Activated CD4-positive, alpha-beta T cell treated with anti-CD3 and anti-CD28 coated beads for 36 hours (primary cell): ENCODE measurements at regions not wholly inside any gene's neighbourhood (a gene's known extent, or its start where the extent isn't known, plus 50 kb on each side); places are given as distances from the start of the nearest gene placed in this dataset.
A peak's percentile ranks its signal among the peaks of the same experiment; 100 is the strongest.

Experiments used
- ATAC-seq: fragments of 200-7000 bp; cut with Tn5 transposase; one replicate; pipeline ENCODE4 v1.10.0; 2021; ENCODE audit warnings: mild to moderate bottlenecking, moderate library complexity
- CTCF ChIA-PET: fragments of 350-600 bp; sonication (Branson Sonifier 250); formaldehyde crosslinking; loops from one replicate; lab custom pipeline; 2021; ENCODE audit warnings: antibody characterized with exemption; lab: Charles Lee
- POLR2A ChIA-PET: fragments of 350-600 bp; sonication (Branson Sonifier 250); formaldehyde crosslinking; loops from one replicate; lab custom pipeline; 2021; ENCODE audit warnings: antibody characterized with exemption, inconsistent platforms; lab: Charles Lee
- DNase-seq: peaks from one replicate; pipeline ENCODE4 v3.0.0-alpha.2; 2020
- H3K27ac Mint-ChIP-seq: one replicate; pipeline ENCODE4 v1.8.0; 2021; ENCODE audit warnings: mixed read lengths
- H3K27me3 Mint-ChIP-seq: one replicate; pipeline ENCODE4 v1.8.0; 2021; ENCODE audit warnings: mixed read lengths
- H3K36me3 Mint-ChIP-seq: one replicate; pipeline ENCODE4 v1.8.0; 2021; ENCODE audit warnings: low read depth, mixed read lengths
- H3K4me1 Mint-ChIP-seq: one replicate; pipeline ENCODE4 v1.8.0; 2021; ENCODE audit warnings: mixed read lengths
- H3K4me3 Mint-ChIP-seq: one replicate; pipeline ENCODE4 v1.8.0; 2021; ENCODE audit warnings: mild to moderate bottlenecking, moderate library complexity, mixed read lengths
- H3K9me3 Mint-ChIP-seq: one replicate; pipeline ENCODE4 v1.8.0; 2021; ENCODE audit warnings: low read depth, mixed read lengths
- intact Hi-C, 2 experiments: fragments of 100-400 bp; cut with DNase I in 1 of 2; cut with micrococcal nuclease in 1 of 2; formaldehyde crosslinking; loops; one replicate each; pipeline versions ENCODE4 v1.14.2 to v1.15.1; 2022 to 2024; cut with DNase I, micrococcal nuclease

DNA sequence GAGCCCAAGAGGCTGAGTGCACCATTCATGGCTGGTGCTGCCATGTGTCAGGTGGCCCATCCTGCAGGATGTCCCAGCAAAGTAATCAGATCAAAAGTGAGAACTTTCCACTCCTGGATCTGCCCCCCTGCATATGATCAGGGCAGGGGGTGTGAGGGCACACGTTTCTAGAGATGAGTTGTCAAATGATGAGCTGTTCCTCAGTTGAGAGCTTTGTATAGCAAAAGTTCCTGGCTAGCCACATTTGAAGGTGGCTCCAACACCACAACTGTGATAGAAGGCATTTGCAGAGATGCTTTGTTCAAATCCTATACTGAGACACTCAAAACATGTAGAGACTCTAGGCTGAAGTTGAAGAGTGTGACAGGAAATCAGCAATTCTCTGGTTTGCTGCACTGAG lies 501.8 kb downstream of the BCOR start:
- intact Hi-C loops = no loop called here
- Mint-ChIP-seq H3K27me3 (no peaks in the 10 kb centered on the region), H3K4me1 (peaks cover 11% of the 10 kb centered on the region), H3K36me3 (no peaks in the 10 kb centered on the region), H3K4me3 (no peak overlapping the region), H3K9me3 (no peaks in the 10 kb centered on the region), H3K27ac (no peak overlapping the region)
- DNase-seq = peak; percentile 30
- POLR2A ChIA-PET = no interaction called here
- ATAC-seq = peak; percentile 78
- CTCF ChIA-PET = interaction anchor here (0.6 kb wide), 1 partner anchor 223 kb away, joined by 3 read pairs; no protein-coding TSS in a partner anchor

DNA sequence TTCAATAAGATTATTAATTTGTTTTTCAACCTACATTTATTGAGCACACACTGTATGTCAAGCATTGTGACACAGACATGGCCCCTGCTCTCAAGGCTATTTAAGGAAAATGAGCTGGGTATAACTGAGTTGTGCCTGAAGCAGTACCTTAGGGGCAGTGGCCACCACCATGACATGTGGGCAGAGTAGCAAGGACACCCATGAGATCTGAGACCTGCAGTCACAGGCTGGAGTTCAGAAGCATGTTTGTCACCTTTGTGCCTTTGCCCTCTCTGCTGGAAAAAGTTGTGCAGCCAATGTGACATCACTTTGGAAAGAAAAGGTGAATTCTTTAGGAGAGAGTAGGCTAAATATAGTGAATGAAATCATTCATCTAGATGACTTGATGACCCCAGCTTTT lies 501.3 kb downstream of the BCOR start:
- ChIA-PET POLR2A (no interaction called here), CTCF (no interaction called here)
- H3K4me3 Mint-ChIP-seq = no peak overlapping the region
- H3K27me3 Mint-ChIP-seq = no peaks in the 10 kb centered on the region
- H3K27ac Mint-ChIP-seq = no peak overlapping the region
- no peak for DNase-seq
- peaks cover 11% of the 10 kb centered on the region for H3K4me1 Mint-ChIP-seq
- H3K9me3 Mint-ChIP-seq = no peaks in the 10 kb centered on the region
- no peaks in the 10 kb centered on the region for H3K36me3 Mint-ChIP-seq
- intact Hi-C loops = no loop called here
- ATAC-seq = peak; percentile 26

DNA sequence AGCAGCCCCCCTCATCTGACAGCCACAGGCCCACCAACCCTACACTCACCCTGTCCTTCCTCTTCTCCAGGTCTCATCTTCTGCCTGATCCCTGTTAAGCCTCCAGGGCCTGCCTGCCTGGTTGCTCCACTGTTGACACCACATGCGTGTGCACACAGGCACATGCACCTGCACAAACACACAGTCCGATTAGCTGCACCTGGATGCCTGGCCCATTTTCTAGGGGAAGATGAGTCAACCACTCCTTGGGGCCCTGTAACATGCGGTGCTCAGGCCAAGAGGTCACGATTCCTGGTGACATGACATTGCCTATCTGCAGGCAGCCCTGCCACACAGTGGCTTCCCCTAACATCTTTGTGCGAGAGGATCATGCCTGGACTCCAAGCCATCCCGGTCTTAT lies 498.4 kb downstream of the BCOR start:
- Mint-ChIP-seq H3K9me3 (no peaks in the 10 kb centered on the region), H3K36me3 (no peaks in the 10 kb centered on the region), H3K4me3 (no peak overlapping the region), H3K27ac (no peak overlapping the region), H3K4me1 (peaks cover 11% of the 10 kb centered on the region), H3K27me3 (peaks cover 4% of the 10 kb centered on the region)
- intact Hi-C loops = no loop called here
- ATAC-seq (no peak), DNase-seq (no peak)
- POLR2A ChIA-PET = no interaction called here
- CTCF ChIA-PET = no interaction called here

DNA sequence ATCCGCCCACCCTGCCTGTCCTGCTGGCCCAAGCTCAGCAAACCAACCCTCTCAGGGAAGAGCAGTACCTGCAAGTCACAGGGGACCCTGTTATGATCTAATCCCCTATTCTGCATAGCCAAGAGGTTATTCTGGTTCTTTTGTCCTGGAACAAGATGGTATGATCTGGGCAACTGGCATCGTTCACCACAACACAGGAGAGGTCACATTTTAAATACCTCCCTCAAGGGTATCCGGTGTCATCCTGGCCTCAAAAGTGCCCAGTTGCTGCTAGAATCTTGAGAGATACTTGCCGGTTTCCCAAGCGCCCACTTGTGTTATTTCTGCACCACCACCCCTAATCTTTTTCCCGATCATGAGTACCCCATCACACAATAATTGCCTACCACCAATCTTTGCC lies 497.5 kb downstream of the BCOR start:
- no peak for ATAC-seq
- no peaks in the 10 kb centered on the region for H3K36me3 Mint-ChIP-seq
- no peaks in the 10 kb centered on the region for H3K9me3 Mint-ChIP-seq
- CTCF ChIA-PET = no interaction called here
- no peak for DNase-seq
- intact Hi-C loops = no loop called here
- H3K4me1 Mint-ChIP-seq = peaks cover 11% of the 10 kb centered on the region
- H3K4me3 Mint-ChIP-seq = no peak overlapping the region
- H3K27me3 Mint-ChIP-seq = peaks cover 5% of the 10 kb centered on the region
- POLR2A ChIA-PET = no interaction called here
- no peak overlapping the region for H3K27ac Mint-ChIP-seq

DNA sequence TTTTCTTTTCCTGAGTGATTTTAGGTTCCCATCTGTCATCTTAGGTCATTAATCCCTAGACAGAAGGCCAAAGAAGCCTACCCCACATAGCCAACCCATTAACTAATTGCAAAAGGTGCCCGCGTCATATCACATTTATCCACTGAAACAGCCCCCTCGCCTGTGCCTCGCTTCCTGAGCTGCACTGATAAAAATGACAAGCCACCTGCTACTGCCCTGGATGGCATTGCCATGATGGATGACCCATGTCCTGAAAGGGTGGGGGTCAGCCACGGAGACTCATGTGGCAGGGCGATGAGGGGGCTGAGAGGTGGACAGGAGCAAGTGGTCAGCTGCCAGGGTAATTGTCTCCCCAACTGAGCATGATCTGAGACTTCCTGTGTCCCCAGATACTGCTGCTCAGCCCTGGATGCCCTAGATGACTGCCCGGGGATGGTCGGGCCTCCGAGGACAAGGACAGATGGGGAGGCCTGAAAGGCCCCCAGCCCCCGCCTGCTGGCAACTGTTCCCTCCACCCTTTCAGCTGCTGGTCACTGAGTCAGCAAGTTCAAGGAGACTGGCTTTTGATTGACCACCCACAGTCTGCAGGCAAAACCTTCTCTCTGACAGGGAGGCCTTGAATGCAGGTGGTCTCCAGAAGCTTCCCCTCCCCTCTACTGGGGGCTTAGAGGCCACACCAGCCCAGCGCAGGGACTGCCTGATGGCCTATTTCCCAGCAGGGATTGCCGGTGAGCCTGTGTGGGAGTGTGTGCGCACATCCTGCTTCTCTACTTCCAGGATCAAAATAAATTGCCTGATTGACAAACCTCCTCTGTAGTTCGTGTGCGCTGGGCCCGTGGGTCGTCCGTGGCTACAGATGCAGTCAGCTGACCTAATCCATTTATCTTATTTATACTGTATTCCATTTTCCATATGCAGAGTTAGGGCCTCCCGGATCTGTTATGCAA lies 496.3 kb downstream of the BCOR start:
- Mint-ChIP-seq H3K9me3 (no peaks in the 10 kb centered on the region), H3K4me3 (no peak overlapping the region), H3K36me3 (no peaks in the 10 kb centered on the region), H3K4me1 (peaks cover under 1% of the 10 kb centered on the region), H3K27ac (no peak overlapping the region), H3K27me3 (peaks cover 5% of the 10 kb centered on the region)
- intact Hi-C loops = no loop called here
- DNase-seq = no peak
- POLR2A ChIA-PET = no interaction called here
- CTCF ChIA-PET = no interaction called here
- ATAC-seq = no peak

DNA sequence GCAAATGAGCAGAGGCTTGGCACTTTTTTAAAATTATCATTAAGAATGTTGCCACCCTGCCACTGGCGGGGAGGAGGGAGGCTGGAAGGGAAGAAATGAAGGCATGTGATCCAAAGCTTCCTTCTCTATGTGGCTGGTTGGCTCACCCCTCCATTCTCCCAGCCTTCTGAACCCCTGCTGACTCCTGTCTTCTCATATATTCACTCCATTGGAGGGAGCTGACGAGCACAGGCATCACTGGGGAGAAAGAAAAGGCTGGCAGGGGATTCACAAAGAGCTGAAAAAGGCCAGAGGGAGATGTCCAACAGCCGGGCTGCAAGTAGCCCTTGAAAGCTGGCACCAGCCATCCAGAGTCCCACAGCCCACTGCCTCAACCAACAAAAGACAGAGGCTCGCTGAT lies 495.6 kb downstream of the BCOR start:
- Mint-ChIP-seq H3K36me3 (no peaks in the 10 kb centered on the region), H3K4me3 (no peak overlapping the region), H3K27me3 (peaks cover 5% of the 10 kb centered on the region), H3K27ac (no peak overlapping the region), H3K9me3 (no peaks in the 10 kb centered on the region), H3K4me1 (no peaks in the 10 kb centered on the region)
- POLR2A ChIA-PET = no interaction called here
- ATAC-seq (no peak), DNase-seq (no peak)
- intact Hi-C loops = no loop called here
- CTCF ChIA-PET = no interaction called here

DNA sequence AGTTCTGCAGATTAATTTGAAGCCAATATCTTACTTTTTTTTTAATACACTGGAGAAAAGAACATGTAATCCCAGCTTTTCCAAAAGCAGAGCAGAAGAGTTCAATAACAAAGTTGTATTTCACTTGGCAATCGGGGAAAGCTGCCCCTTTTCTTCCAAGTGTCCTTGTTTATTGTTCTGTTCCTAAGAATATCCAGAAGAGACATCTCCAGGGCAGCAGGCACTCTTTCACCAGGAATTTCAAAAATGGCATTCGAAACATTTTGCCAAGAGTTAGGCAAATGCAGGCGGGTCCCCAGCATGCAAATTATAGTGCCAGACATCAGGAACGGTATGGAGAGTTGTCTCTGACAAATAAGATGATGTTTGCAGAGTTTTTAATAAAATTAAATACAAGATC lies 494.5 kb downstream of the BCOR start:
- ATAC-seq (no peak), DNase-seq (no peak)
- Mint-ChIP-seq H3K27me3 (peaks cover 5% of the 10 kb centered on the region), H3K4me3 (no peak overlapping the region), H3K4me1 (no peaks in the 10 kb centered on the region), H3K27ac (no peak overlapping the region), H3K36me3 (no peaks in the 10 kb centered on the region), H3K9me3 (no peaks in the 10 kb centered on the region)
- ChIA-PET POLR2A (no interaction called here), CTCF (no interaction called here)
- intact Hi-C loops = no loop called here

DNA sequence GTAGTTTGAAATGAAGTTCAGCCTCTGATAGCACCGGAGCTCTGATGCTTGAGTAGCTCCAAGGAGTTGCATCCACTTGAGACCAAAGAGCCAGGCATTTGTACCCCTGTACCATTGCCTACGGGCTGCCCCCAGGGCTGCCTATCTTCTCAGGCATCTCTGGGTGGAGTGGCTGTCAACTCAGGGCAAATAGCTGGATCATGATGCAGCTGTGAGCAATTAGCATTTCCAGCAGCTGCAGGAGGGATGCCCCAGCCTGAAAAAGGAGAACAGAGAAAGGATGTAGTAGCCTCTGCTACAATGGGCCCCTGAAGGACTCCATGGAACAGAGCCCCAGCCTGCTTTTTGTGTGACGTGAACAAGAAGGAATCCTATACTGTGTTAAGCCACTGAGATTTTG lies 492.6 kb downstream of the BCOR start:
- POLR2A ChIA-PET = no interaction called here
- CTCF ChIA-PET = no interaction called here
- intact Hi-C loops = no loop called here
- no peak for ATAC-seq
- no peaks in the 10 kb centered on the region for H3K4me1 Mint-ChIP-seq
- H3K27ac Mint-ChIP-seq = no peak overlapping the region
- no peaks in the 10 kb centered on the region for H3K36me3 Mint-ChIP-seq
- H3K27me3 Mint-ChIP-seq = peaks cover 5% of the 10 kb centered on the region
- H3K9me3 Mint-ChIP-seq = no peaks in the 10 kb centered on the region
- no peak for DNase-seq
- H3K4me3 Mint-ChIP-seq = no peak overlapping the region

DNA sequence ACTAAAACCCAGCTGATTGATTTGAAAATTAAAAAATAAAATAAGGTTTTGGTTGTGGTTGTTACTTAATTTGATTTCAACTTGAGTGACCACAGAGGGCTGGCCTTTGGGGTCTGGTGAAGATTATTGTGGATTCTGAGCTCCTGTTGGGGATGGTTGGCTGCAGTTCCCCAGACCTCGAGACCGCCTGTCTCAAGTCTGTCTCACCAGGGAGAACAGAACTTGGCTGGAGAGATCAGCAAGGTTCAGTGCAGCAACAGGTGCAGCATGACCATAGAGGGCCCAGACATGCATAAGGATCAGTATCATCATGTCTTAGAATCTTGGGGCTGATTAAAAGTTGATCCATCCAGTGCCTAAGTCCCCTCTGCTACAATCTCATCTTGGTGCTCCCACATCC lies 491.9 kb downstream of the BCOR start:
- ChIA-PET POLR2A (no interaction called here), CTCF (no interaction called here)
- Mint-ChIP-seq H3K4me1 (no peaks in the 10 kb centered on the region), H3K36me3 (no peaks in the 10 kb centered on the region), H3K27ac (no peak overlapping the region), H3K4me3 (no peak overlapping the region), H3K9me3 (no peaks in the 10 kb centered on the region), H3K27me3 (peaks cover 5% of the 10 kb centered on the region)
- DNase-seq (no peak), ATAC-seq (no peak)
- intact Hi-C loops = no loop called here

DNA sequence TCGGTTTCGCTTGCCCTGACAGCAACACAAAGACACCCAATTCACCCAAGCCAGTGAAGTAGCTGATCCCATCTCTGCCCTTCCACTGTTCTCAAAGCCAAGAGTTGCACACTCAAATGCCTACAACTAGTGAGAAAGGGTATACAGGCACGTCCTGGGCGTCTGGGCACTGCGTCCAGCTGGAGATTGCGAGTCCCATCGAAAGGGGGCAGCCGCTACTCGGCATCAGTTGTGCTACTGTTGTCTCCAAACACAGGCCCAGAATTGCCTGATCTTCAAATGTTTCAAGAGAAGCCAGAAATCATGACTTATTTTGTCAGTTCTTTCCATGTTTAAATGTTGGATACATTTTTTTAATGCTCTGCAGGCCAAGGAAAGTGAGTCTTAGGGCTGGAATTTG lies 487.8 kb downstream of the BCOR start:
- Mint-ChIP-seq H3K27ac (no peak overlapping the region), H3K27me3 (no peaks in the 10 kb centered on the region), H3K36me3 (no peaks in the 10 kb centered on the region), H3K4me3 (no peak overlapping the region), H3K9me3 (no peaks in the 10 kb centered on the region), H3K4me1 (peaks cover 16% of the 10 kb centered on the region)
- ChIA-PET POLR2A (no interaction called here), CTCF (no interaction called here)
- intact Hi-C loops = loop anchor here (5.0 to 10.0 kb wide), 3 partner anchors 245 to 348 kb away; no protein-coding TSS in a partner anchor
- DNase-seq (no peak), ATAC-seq (no peak)

DNA sequence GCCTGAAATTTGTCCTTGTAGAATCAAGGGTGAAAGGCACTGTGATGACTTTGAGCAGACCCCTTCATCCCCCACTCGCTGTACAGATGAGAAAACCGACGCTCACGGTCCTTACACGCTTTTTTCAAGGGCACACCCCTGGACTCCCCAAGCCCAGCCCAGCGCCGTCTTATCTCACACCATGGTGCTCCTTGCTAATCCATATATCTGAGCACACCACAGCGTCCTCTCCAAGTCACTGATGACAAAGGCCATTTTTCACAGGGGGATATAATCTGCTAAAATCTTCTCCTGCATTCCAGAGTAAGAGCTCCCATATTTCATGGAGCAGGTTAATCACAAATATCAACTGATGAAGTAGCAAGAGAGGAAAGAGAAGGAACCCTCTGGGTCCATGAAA lies 486.3 kb downstream of the BCOR start:
- ChIA-PET POLR2A (no interaction called here), CTCF (interaction anchor here (0.6 kb wide), 1 partner anchor 563 kb away, joined by 5 read pairs; no protein-coding TSS in a partner anchor)
- Mint-ChIP-seq H3K27ac (no peak overlapping the region), H3K36me3 (peaks cover 1% of the 10 kb centered on the region), H3K27me3 (no peaks in the 10 kb centered on the region), H3K4me3 (no peak overlapping the region), H3K4me1 (peaks cover 26% of the 10 kb centered on the region), H3K9me3 (no peaks in the 10 kb centered on the region)
- no peak for DNase-seq
- no peak for ATAC-seq
- intact Hi-C loops = loop anchor here (5.0 to 10.0 kb wide), 3 partner anchors 243 to 349 kb away; no protein-coding TSS in a partner anchor

DNA sequence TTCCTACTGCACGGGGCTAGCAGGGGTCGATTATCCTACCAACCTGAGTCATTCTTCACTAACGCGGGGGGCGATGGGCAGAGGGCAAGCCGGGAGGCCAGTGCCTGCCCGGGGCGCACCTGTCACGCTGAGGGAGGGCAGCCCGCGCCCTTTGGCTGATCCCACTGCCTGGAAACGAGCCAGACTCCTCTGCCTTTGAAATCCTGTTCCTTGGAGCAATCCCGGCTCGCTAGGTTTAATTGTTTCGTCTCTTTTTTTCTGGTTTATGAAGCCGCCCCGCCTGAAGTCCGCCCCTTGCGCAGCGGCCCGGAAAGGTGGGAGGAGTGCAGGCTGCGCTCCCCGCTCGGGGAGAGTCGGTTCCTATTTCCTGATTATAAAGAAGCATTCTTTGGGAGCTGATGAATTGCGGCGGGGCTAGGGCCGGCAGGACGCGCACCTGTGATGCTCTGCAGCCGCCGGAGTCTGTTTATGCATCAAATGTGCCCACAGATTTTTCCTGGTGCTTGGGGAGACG lies 484.2 kb downstream of the BCOR start:
- POLR2A ChIA-PET = interaction anchor here (0.6 to 0.8 kb wide), 2 partner anchors 271 to 854 kb away, joined by 3 to 6 read pairs; no protein-coding TSS in a partner anchor
- DNase-seq (peak; percentile 47), ATAC-seq (peak; percentile 30)
- Mint-ChIP-seq H3K36me3 (peaks cover 1% of the 10 kb centered on the region), H3K9me3 (peaks cover 6% of the 10 kb centered on the region), H3K27ac (peak overlapping the region; percentile 89), H3K4me1 (peaks cover 33% of the 10 kb centered on the region), H3K27me3 (no peaks in the 10 kb centered on the region), H3K4me3 (peak overlapping the region; percentile 77)
- CTCF ChIA-PET = no interaction called here
- intact Hi-C loops = loop anchor here (5.0 to 10.0 kb wide), 3 partner anchors 241 to 351 kb away; no protein-coding TSS in a partner anchor
